Fibroblast of skin of right biceps (primary cell): ENCODE measurements at regions not wholly inside any gene's neighbourhood (a gene's known extent, or its start where the extent isn't known, plus 50 kb on each side); places are given as distances from the start of the nearest gene placed in this dataset.

Source experiments
- DNase-seq: peaks from one replicate; pipeline ENCODE4 v3.0.0-alpha.2; 2013

DNA sequence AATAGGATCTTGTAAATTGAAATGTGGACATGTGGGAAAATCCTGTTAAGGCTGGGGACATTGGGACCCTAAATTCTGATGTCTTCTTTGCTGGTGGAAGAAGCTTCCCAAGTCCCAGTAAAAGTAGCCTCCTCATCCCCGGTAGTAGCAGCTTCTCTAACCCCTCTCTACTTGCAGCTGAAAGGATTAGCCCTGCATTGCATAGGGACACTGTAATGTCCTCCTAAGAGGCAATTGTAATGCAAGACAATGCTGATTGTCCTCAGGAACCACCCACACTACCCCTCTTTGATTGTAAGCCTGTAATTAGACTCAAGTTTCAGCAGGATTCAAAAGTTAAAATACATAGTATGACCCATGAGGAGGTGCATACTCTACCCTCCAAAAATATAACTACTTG, 1938.4 kb upstream of the C9orf72 start:
- DNase-seq = no peak

- no peak for DNase-seq
These were observed 1941.1 kb upstream of the C9orf72 start for GRCh38 chr9:29514336-29514735.

DNA sequence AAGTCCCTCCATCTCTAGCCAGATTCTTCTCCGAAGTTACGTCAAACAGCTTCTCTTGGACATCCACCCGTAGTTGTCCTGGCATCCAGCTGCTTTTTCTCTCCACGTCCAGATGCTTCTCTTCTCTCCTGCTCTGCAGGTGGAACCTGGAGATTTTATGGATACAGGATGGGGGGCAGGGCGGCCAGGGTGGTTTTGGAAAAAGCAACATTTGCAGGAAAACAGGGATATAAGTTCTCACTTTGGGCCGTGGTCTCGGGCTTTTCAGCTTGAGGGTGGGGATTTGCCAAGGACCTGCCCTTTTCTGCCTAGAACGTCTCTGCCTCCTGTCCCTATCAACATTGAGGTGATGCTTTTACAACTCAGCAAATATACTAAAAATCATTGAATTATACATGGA, 1941.6 kb upstream of the C9orf72 start:
- DNase-seq = no peak

- DNase-seq = peak; percentile 12
These were observed 1975.2 kb upstream of the C9orf72 start for GRCh38 chr9:29548436-29548835.

DNA sequence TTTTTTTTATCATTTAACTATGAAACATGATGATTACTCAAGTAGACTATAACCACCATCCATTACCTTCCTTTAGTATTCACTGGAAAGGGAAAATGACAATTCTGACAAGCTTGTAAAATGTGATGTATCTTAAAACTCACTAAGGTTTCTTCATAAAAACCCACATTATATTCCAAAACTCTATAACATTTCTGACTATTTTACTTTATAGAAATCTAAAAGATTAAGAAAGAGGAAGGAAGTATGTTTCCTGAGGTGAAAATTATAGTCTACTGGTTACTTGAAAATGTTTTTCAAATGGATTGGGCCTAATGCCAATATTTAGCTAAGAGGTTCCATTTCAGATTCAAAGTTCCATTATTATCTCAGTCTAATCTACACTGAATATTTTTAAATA, 1982.2 kb upstream of the C9orf72 start:
- no peak for DNase-seq

DNA sequence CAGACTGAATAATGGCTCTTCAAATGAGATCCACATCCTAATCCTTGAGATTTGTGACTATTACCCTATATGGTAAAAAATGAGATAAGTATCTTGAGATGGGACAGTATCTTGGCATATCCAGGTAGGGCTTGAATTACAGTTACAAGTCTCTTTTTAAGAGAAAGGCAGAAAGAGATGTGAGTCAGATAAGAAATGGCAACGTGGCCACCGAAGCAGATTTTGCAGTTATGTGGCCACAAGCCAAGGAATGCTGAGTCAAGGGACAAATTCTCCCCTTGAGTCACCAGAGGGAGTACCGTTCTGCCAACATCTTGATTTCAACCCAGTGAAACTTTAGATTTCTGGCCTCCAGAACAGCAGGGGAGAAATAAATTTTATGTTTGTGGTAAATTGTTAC, 1983.0 kb upstream of the C9orf72 start:
- peak; percentile 89 for DNase-seq

GRCh38 chr9:29556746-29557145, 1983.5 kb upstream of the C9orf72 start:
- no peak for DNase-seq

GRCh38 chr9:29564564-29564963, 1991.3 kb upstream of the C9orf72 start:
- peak; percentile 24 for DNase-seq

DNA sequence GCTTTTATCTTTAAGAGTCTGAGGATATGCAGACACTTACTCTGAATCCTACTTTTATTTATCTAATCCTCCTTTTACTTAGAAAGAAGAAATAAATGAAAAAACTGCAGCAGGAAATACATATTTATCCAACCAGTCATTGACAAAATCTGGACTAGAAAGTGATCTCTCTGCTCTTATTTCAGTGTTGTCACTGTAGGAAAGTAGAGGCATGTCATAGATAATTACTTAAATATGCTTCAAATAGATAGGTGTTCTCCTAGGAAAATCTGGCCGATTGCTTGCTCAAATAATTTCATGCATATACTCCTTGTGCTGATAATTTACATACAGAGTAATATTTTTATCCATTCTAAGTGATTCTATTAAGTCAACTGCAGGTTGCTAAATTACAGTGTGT, 2001.9 kb upstream of the C9orf72 start:
- DNase-seq = no peak

DNA sequence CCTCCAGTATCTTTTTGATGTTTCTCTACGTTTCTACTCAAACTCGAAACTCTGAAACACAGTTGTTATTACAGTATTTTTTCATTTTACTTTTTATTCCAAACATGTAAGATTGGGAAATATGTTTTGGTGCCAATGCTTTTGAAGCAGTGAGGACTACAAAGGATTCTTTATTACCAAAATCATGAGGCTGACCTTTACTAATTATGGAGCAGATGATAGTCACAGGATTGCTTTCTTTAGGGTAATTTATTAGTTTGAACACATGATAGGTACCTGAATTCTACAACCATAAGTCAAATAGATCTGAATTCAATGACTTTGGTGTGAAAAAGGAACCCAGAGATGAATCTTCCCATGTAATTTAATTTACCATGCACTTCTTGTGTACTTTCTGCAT, 2015.1 kb upstream of the C9orf72 start:
- DNase-seq = no peak

GRCh38 chr9:29609282-29609681, 2036.0 kb upstream of the C9orf72 start:
- no peak for DNase-seq

DNA sequence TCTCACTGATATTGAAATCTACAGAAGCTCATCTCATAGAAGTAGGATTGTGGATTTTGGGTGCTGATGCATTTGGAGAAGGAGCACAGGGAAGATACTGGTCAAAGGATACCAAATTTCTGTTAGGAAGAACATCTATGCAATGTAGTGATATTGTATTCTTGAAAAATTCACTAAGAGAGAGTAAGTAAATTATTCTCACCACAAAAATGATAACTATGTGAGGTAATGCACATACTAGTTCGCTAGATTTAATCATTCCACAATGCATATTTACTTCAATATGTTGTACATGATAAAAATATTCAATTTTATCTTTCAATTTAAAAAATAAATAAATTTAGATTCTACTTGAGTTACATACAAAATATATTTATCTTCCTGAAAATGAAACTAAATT, 2040.5 kb upstream of the C9orf72 start:
- no peak for DNase-seq

DNA sequence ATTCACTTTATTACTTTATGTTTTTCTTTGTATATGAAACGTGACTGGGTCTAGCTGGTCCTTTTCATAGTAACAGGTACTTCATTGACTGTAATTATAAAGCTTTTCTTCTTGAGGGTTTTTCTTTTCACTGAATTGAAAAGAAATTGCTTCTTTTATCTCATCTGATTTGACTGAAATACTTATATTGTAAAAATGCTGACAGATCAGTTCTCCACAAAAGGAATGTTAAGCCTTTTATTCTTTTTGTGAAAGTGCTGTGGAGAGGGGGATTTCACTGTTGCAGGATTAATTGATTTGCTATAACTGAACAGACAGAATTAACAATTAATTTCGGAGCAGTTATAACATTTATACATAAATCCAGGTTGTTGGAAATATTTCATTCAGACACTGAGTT, 2043.6 kb upstream of the C9orf72 start:
- DNase-seq = no peak

- peak; percentile 90 for DNase-seq
These were observed 2052.0 kb upstream of the C9orf72 start for GRCh38 chr9:29625292-29625731.

GRCh38 chr9:29625931-29626330, 2052.7 kb upstream of the C9orf72 start:
- DNase-seq = no peak

DNA sequence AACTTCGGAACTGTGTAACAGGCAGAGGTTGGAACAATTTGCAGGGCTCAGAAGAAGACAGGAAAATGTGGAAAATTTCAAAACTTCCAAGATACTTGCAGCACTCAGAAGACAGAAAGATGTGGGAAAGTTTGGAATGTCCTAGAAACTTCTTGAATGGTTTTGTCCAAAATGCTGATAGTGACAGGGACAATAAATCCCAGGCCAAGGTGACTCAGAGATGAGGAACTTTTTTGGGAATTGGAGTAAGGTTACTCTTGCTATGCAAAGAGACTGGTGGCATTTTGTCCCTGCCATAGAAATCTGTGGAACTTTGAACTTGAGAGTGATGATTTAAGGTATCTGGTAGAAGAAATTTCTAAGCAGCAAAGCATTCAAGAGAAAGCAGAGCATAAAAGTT, 2055.6 kb upstream of the C9orf72 start:
- DNase-seq = peak; percentile 65

- DNase-seq = peak; percentile 69
These were observed 2064.4 kb upstream of the C9orf72 start for GRCh38 chr9:29637471-29638237.

DNA sequence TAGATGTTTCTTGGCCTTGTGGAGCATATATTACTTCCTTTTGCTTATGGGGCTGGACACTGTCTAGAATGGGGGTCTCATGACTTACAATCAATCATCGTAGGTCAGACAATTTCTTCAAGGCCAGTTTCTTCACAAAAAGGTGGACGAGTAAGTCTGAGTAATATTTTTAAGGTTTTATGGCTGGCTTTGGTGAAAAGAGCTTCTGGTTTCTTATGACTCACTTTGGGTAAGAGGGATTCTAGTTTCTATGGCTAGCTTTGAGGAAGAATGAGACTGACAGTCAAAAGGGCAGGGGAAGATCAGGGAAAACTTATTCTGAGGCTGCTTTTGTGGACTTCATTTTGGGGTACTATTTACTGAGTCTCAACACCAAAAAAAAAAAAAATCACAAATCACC, 2067.2 kb upstream of the C9orf72 start:
- DNase-seq = no peak

- no peak for DNase-seq
These were observed 2071.2 kb upstream of the C9orf72 start for GRCh38 chr9:29644514-29644913.

DNA sequence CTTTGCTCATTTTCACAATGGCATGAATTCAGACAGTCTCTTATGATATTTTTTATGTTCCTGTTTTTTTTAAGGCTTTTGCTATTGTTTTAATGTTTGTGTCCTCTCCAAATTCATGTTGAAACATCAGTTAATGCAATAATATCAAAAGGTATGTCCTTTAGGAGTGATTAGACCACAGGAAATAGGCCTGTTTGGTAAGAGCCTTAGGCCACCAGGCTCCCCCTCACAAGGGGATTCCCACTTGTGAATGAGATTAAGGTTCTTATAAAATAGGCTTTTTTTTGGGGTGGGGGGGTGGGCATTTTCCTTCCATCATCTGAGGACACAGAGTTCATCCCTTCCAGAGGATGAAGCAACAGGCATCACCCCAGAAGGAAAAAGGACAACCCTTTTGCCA, 2074.2 kb upstream of the C9orf72 start:
- no peak for DNase-seq

DNA sequence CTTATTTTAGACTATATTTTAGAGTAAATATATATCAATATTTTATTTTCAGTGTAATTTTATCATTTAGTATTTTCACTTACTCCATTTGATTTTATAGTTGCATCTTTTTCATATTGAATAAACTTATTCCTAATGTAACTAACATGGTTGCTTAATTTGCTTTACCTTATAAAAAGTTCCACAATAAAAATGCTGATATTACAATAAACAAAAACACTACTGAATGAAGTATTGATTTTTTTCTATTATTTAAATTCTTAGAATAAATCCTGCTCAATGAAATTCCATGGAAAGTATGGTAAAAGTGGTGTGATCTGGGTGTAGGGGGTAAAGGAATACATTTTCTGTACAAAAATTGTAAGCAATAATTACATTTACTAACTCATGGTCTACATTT, 2074.9 kb upstream of the C9orf72 start:
- no peak for DNase-seq

DNA sequence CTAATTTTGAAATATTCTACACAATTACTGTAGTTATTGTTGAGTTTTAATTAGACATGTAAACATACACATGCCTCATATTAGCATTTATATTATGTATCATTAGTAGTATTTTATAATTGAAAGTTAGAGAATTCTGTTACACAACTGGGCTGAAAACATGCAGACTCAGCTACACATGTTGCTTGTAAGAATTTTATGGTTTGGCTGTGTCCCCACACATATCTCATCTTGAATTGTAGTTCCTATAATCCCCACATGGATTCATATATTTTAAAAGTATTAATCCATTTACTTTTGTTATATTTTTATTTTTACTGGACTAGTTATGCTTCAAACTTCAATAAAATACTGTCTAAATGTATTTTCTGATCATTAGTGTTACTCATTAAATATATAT, 2075.3 kb upstream of the C9orf72 start:
- no peak for DNase-seq

DNA sequence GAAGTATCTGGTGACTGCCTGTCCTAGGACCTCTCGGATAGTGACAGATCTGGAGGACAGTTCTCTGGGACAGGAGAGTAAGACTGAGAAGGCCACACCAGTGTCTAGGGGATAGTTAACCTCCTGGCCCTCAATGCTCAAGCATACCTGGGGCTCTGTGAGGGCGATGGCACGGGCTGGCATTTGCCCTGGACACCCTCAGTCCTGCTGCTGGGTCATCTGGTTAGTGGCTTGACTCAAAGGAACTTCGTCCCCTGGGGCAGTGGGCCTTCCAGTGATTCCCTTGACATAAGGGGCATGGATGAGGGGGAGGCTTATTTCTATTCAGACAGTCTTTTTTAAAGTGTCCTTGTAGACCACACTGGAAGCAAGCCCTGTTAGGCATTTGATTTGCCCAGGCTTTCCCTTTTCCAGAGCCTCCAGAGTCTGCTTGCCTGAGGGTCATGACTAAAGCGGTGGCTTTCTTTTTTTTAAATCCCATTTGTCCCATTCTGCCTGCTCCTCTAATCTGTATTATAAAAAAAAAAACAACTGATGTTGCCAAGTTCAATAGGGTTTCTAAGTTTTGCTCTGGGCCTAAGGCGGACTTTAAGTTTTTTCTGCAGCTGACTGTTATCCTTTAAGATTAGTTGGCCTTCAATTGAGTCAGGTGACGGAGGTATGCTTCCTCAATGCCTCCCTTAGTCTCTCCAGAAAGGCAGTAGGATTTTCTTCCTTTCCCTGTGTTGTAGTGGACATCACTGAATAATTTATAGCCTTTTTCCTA, 2083.5 kb upstream of the C9orf72 start:
- no peak for DNase-seq

GRCh38 chr9:29657821-29658220, 2084.5 kb upstream of the C9orf72 start:
- no peak for DNase-seq

DNA sequence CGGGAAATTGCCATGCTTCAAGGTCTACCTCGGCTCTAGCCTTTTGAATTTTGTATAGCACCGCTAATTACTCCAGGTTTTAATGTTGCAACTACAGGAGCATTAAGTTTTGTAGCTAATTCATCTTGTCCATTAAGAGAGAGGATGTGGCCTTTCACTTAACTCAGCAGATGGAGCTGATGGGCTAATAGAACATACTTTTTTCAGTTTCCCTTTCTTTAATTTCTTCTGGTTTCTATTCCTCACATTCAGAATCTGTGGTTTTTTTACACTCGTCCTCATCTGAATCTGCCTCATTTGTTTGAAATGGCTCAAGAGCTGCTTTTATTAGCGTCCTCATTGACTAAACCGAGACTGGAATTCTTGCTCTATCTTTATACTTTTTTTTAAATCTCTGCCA, 2085.7 kb upstream of the C9orf72 start:
- no peak for DNase-seq
